GM23338 (cell line): ENCODE measurements at regions not wholly inside any gene's neighbourhood (a gene's known extent, or its start where the extent isn't known, plus 50 kb on each side); places are given as distances from the start of the nearest gene placed in this dataset.

Source experiments
- ATAC-seq: fragments of 200-7000 bp; cut with Tn5 transposase; 3 replicates; pipeline ENCODE4 v1.9.1; 2020
- DNase-seq: peaks from one replicate; pipeline ENCODE4 v3.0.0-alpha.2; 2015; ENCODE audit warnings: low spot score
- H2AFZ ChIP-seq: fragments of 200-600 bp; sonication (generic); 2 replicates; pipeline ENCODE4 v1.8.0; 2016; ENCODE audit warnings: antibody characterized with exemption, mild to moderate bottlenecking, moderate library complexity
- H3F3A ChIP-seq: fragments of 200-600 bp; sonication (generic); replicated peaks from 2 replicates; pipeline ENCODE4 v1.8.0; 2017; ENCODE audit warnings: antibody characterized with exemption, mixed run types, low read depth
- H3K27ac ChIP-seq: fragments of 200-600 bp; sonication (generic); 2 replicates; pipeline ENCODE4 v1.6.1; 2016; ENCODE audit warnings: low read depth
- H3K27me3 ChIP-seq: fragments of 200-600 bp; sonication (generic); 2 replicates; pipeline ENCODE4 v1.8.0; 2016; ENCODE audit warnings: mild to moderate bottlenecking, mixed run types, moderate library complexity; ENCODE audit not compliant: insufficient read depth
- H3K36me3 ChIP-seq: fragments of 200-600 bp; sonication (generic); 2 replicates; pipeline ENCODE4 v1.8.0; 2016; ENCODE audit warnings: mild to moderate bottlenecking; ENCODE audit not compliant: insufficient read depth
- H3K4me1 ChIP-seq: fragments of 200-600 bp; sonication (generic); 2 replicates; pipeline ENCODE4 v1.8.0; 2016; ENCODE audit warnings: mild to moderate bottlenecking, moderate library complexity; ENCODE audit not compliant: insufficient read depth
- H3K4me2 ChIP-seq: fragments of 200-600 bp; sonication (generic); 2 replicates; pipeline ENCODE4 v1.7.1; 2017; ENCODE audit warnings: mixed run types
- H3K4me3 ChIP-seq: fragments of 200-600 bp; sonication (generic); 2 replicates; pipeline ENCODE4 v1.6.1; 2016; ENCODE audit warnings: mixed run types
- H3K79me2 ChIP-seq: fragments of 200-600 bp; sonication (generic); replicated peaks from 2 replicates; pipeline ENCODE4 v1.8.0; 2017; ENCODE audit warnings: mild to moderate bottlenecking; ENCODE audit not compliant: insufficient read depth
- H3K9me2 ChIP-seq: fragments of 200-600 bp; sonication (generic); 2 replicates; pipeline ENCODE4 v1.8.0; 2017; ENCODE audit not compliant: insufficient read depth
- H4K20me1 ChIP-seq: fragments of 200-600 bp; sonication (generic); replicated peaks from 2 replicates; pipeline ENCODE4 v1.8.0; 2017; ENCODE audit warnings: mild to moderate bottlenecking; ENCODE audit not compliant: insufficient read depth
- H3K27ac Mint-ChIP-seq: 2 replicates; pipeline ENCODE4 v1.8.0; 2020; ENCODE audit warnings: inconsistent platforms, mild to moderate bottlenecking, moderate library complexity, mixed read lengths
- H3K27me3 Mint-ChIP-seq: 3 replicates; pipeline ENCODE4 v1.8.0; 2022; ENCODE audit warnings: low read depth, mild to moderate bottlenecking, moderate library complexity, mixed read lengths, inconsistent platforms; ENCODE audit not compliant: insufficient read depth, poor library complexity
- H3K36me3 Mint-ChIP-seq: 3 replicates; pipeline ENCODE4 v1.8.0; 2021; ENCODE audit warnings: low read depth, mild to moderate bottlenecking, inconsistent platforms, moderate library complexity, mixed read lengths
- H3K4me1 Mint-ChIP-seq: 3 replicates; pipeline ENCODE4 v1.8.0; 2020; ENCODE audit warnings: mild to moderate bottlenecking, inconsistent platforms, mixed read lengths
- H3K4me3 Mint-ChIP-seq: 3 replicates; pipeline ENCODE4 v1.8.0; 2021; ENCODE audit warnings: moderate library complexity, mild to moderate bottlenecking, inconsistent platforms, mixed read lengths
- H3K9me3 Mint-ChIP-seq: 3 replicates; pipeline ENCODE4 v1.8.0; 2020; ENCODE audit warnings: moderate library complexity, mild to moderate bottlenecking, inconsistent platforms, mixed read lengths
- CREB1 ChIP-seq: fragments of 250-450 bp; sonication (Bioruptor Pico); IDR thresholded peaks from 2 replicates; pipeline ENCODE4 v1.5.0; 2020; ENCODE audit warnings: low read depth, mild to moderate bottlenecking, moderate library complexity
- CTCF ChIP-seq, 2 experiments: fragments of 200-600 bp in 1 of 2; sonication (generic) in 1 of 2; conservative IDR thresholded peaks; 2 replicates each; pipeline versions ENCODE4 v1.5.1 to v1.6.1; 2016 to 2017; ENCODE audit warnings: antibody characterized with exemption in 2 of 2, low read depth in 2 of 2, mild to moderate bottlenecking in 2 of 2, moderate library complexity in 1 of 2
- EZH2phosphoT487 ChIP-seq: fragments of 200-600 bp; sonication (generic); IDR thresholded peaks from one replicate; pipeline ENCODE4 v1.8.1; 2018; ENCODE audit warnings: antibody characterized with exemption; ENCODE audit not compliant: unreplicated experiment
- JUNB ChIP-seq: IDR thresholded peaks from one replicate; pipeline ENCODE4 v1.6.1; 2016; ENCODE audit warnings: antibody characterized with exemption; ENCODE audit not compliant: unreplicated experiment
- NANOG ChIP-seq: IDR thresholded peaks from 2 replicates; pipeline ENCODE4 v1.6.1; 2016; ENCODE audit warnings: antibody characterized with exemption, borderline replicate concordance
- STAT1 ChIP-seq: IDR thresholded peaks from one replicate; pipeline ENCODE4 v1.6.1; 2016; ENCODE audit warnings: antibody characterized with exemption; ENCODE audit not compliant: unreplicated experiment
- ZNF114 ChIP-seq: fragments of 250-450 bp; sonication (Bioruptor Pico); IDR thresholded peaks from 2 replicates; pipeline ENCODE4 v1.5.0; 2020; ENCODE audit warnings: mild to moderate bottlenecking, moderate library complexity
- ZNF331 ChIP-seq: fragments of 250-450 bp; sonication (Bioruptor Pico); IDR thresholded peaks from 2 replicates; pipeline ENCODE4 v1.5.0; 2020; ENCODE audit warnings: low read depth, mild to moderate bottlenecking, moderate library complexity
- ZNF462 ChIP-seq: fragments of 250-450 bp; sonication (Bioruptor Pico); IDR thresholded peaks from 2 replicates; pipeline ENCODE4 v1.5.0; 2020; ENCODE audit warnings: mild to moderate bottlenecking, moderate library complexity

GRCh38 chr10:78464118-78464855 lies 430.6 kb downstream of the RPS24 start (continued):
- TF ChIP-seq CREB1: no peak
- TF ChIP-seq JUNB: no peak
- no peak for TF ChIP-seq ZNF331 (CRISPR knock-in tag)
- no peak for TF ChIP-seq ZNF462 (CRISPR knock-in tag)

GRCh38 chr10:78464856-78465267 lies 431.2 kb downstream of the RPS24 start:
- no peaks in the 10 kb centered on the region for H3K27me3 ChIP-seq
- no peaks in the 10 kb centered on the region for H3K79me2 ChIP-seq
- Mint-ChIP-seq H3K36me3 (peaks cover 8% of the 10 kb centered on the region), H3K27me3 (peaks cover 7% of the 10 kb centered on the region), H3K27ac (no peak overlapping the region), H3K4me1 (peaks cover 14% of the 10 kb centered on the region), H3K4me3 (no peak overlapping the region), H3K9me3 (peaks cover 18% of the 10 kb centered on the region; the same call in 2 of the 3 replicates)
- 0 out of 2 replicates have a peak, but pooled peaks cover 3% of the 10 kb centered on the region for H3K4me1 ChIP-seq
- no peaks in the 10 kb centered on the region for H3K36me3 ChIP-seq
- H3K9me2 ChIP-seq: no peaks in the 10 kb centered on the region
- no peaks in the 10 kb centered on the region for H3F3A ChIP-seq
- H4K20me1 ChIP-seq: no peaks in the 10 kb centered on the region
- peak; percentile 56 for ATAC-seq
- no peak overlapping the region for H3K4me2 ChIP-seq
- no peak for DNase-seq
- H3K27ac ChIP-seq: no peak overlapping the region
- no peak overlapping the region for H3K4me3 ChIP-seq
- H2AFZ ChIP-seq: no peak overlapping the region
- no peak for TF ChIP-seq EZH2phosphoT487
- TF ChIP-seq NANOG: no peak
- TF ChIP-seq ZNF114 (CRISPR knock-in tag): no peak
- TF ChIP-seq STAT1: no peak
- no peak for TF ChIP-seq CTCF (conservative IDR thresholded peaks at IDR 0.05; ENCODE audit: low read depth in 2 of 2)
